Smooth muscle cell (in vitro differentiated cells): ENCODE measurements at regions not wholly inside any gene's neighbourhood (a gene's known extent, or its start where the extent isn't known, plus 50 kb on each side); places are given as distances from the start of the nearest gene placed in this dataset.

Source experiments
- DNase-seq: peaks from one replicate; lab custom pipeline; 2025; ENCODE audit not compliant: unreplicated experiment; lab: John Stamatoyannopoulos, UW
- H2AFZ ChIP-seq: fragments of 200-600 bp; sonication (generic); 2 replicates; pipeline ENCODE4 v1.6.0; 2016; ENCODE audit warnings: antibody characterized with exemption, low read depth, mild to moderate bottlenecking
- H3F3A ChIP-seq: fragments of 200-600 bp; sonication (generic); 2 replicates; pipeline ENCODE4 v1.6.0; 2017; ENCODE audit warnings: antibody characterized with exemption, low read depth
- H3K27ac ChIP-seq: fragments of 200-600 bp; sonication (generic); 2 replicates; pipeline ENCODE4 v1.5.1; 2016; ENCODE audit warnings: low read depth, mild to moderate bottlenecking
- H3K27me3 ChIP-seq: fragments of 200-600 bp; sonication (generic); 2 replicates; pipeline ENCODE4 v1.6.1; 2016; ENCODE audit warnings: low read depth, mild to moderate bottlenecking
- H3K36me3 ChIP-seq: fragments of 200-600 bp; sonication (generic); 2 replicates; pipeline ENCODE4 v1.5.1; 2016; ENCODE audit warnings: low read depth
- H3K4me1 ChIP-seq: fragments of 200-600 bp; sonication (generic); 2 replicates; pipeline ENCODE4 v1.5.1; 2016; ENCODE audit warnings: low read depth
- H3K4me2 ChIP-seq: fragments of 200-600 bp; sonication (generic); 2 replicates; pipeline ENCODE4 v1.6.0; 2016; ENCODE audit warnings: mild to moderate bottlenecking
- H3K4me3 ChIP-seq: fragments of 200-600 bp; sonication (generic); 2 replicates; pipeline ENCODE4 v1.5.1; 2016; ENCODE audit warnings: mild to moderate bottlenecking
- H3K79me2 ChIP-seq: fragments of 200-600 bp; sonication (generic); 2 replicates; pipeline ENCODE4 v1.6.0; 2016; ENCODE audit warnings: low read depth, mild to moderate bottlenecking
- H3K9ac ChIP-seq: fragments of 200-600 bp; sonication (generic); 2 replicates; pipeline ENCODE4 v1.6.0; 2016; ENCODE audit warnings: low read depth
- H3K9me3 ChIP-seq: fragments of 200-600 bp; sonication (generic); replicated peaks from 2 replicates; pipeline ENCODE4 v1.5.1; 2016; ENCODE audit warnings: low read depth
- H4K20me1 ChIP-seq: fragments of 200-600 bp; sonication (generic); 2 replicates; pipeline ENCODE4 v1.6.0; 2016; ENCODE audit warnings: low read depth
- WGBS: methylation state at CpG from one replicate; pipeline ENCODE4 v1.1.7; 2016; ENCODE audit warnings: low lambda C conversion rate; 5-methylcytosine and 5-hydroxymethylcytosine counted together
- TF ChIP-seq, protein P1 (sequence below): fragments of 200-600 bp; sonication (generic); IDR thresholded peaks from 2 replicates; pipeline ENCODE4 v1.5.1; 2017; ENCODE audit warnings: borderline replicate concordance, mild to moderate bottlenecking, antibody characterized with exemption; ENCODE audit not compliant: insufficient read depth, poor library complexity, severe bottlenecking

DNA sequence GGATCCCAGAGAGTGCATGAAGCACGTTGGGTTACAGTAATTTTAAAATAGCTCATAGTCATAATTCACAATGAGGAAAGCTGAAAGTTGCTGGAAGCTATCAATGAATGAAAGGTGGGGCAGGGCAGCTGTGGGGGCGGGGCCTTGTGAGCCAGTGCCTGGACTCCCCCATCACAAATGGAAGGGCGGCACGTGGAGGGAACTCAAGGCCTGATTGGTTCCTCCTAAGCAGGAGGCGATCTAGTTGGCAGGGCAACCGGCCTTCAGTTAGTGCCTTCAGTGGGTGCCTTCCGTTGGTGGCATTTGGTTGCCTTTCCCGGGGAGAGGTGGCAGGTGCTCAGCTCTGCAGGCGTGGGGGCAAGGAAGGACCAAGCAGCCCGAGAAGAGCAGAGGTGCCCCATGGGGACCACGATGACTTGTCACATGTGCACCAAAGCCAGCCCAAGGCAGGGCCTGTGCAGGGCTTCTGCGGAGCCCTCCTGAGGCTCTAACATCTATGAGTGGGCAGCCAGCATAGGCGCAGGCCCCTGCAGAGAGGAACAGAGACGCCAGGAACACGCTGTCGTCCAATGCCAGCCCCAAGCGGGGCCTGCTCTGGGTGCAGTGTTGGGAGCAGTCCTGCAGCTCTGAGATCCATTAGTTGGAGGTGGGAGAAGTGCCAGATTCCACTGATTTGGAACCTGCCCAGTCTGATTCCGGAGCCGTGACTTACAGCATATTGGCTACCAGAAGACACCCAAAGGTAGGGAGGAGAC, 59.8 kb upstream of the PDSS1 start:
- Histone ChIP-seq H3F3A (no peaks in the 10 kb centered on the region), H3K27ac (no peak overlapping the region), H3K27me3 (no peaks in the 10 kb centered on the region), H3K4me2 (no peak overlapping the region), H3K36me3 (no peaks in the 10 kb centered on the region), H3K4me1 (no peaks in the 10 kb centered on the region), H3K4me3 (no peak overlapping the region), H4K20me1 (no peaks in the 10 kb centered on the region), H2AFZ (no peak overlapping the region), H3K79me2 (no peaks in the 10 kb centered on the region), H3K9ac (no peak overlapping the region), H3K9me3 (no peaks in the 10 kb centered on the region)
- TF ChIP-seq, protein P1, sequence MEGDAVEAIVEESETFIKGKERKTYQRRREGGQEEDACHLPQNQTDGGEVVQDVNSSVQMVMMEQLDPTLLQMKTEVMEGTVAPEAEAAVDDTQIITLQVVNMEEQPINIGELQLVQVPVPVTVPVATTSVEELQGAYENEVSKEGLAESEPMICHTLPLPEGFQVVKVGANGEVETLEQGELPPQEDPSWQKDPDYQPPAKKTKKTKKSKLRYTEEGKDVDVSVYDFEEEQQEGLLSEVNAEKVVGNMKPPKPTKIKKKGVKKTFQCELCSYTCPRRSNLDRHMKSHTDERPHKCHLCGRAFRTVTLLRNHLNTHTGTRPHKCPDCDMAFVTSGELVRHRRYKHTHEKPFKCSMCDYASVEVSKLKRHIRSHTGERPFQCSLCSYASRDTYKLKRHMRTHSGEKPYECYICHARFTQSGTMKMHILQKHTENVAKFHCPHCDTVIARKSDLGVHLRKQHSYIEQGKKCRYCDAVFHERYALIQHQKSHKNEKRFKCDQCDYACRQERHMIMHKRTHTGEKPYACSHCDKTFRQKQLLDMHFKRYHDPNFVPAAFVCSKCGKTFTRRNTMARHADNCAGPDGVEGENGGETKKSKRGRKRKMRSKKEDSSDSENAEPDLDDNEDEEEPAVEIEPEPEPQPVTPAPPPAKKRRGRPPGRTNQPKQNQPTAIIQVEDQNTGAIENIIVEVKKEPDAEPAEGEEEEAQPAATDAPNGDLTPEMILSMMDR = no peak
- no peak for DNase-seq
- WGBS = 87% methylated on average over 19 of the region's 19 CpGs

DNA sequence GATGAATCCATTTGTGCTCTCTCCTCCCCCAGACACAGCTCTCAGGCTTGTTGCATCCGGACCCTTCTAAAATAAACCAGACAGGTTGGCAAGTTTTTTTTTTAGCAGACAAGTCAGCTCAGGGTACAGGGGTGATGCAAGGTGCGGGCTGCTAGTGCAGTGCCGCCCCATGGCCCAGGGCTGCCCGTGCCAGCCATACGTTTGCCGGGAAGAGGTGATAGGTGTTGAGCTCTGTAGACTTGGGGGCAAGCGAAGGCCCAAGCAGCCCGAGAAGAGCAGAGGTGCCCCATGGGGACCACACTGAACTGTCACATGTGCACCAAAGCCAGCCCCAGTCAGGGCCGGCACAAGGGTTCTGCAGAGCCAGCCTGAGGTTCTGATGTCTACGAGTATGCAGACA, 57.1 kb upstream of the PDSS1 start:
- Histone ChIP-seq H3K9ac (no peak overlapping the region), H3K27ac (no peak overlapping the region), H2AFZ (no peak overlapping the region), H3K27me3 (no peaks in the 10 kb centered on the region), H3K4me3 (no peak overlapping the region), H3K4me2 (no peak overlapping the region), H4K20me1 (no peaks in the 10 kb centered on the region), H3K4me1 (no peaks in the 10 kb centered on the region), H3K79me2 (no peaks in the 10 kb centered on the region), H3K9me3 (no peaks in the 10 kb centered on the region), H3K36me3 (no peaks in the 10 kb centered on the region), H3F3A (no peaks in the 10 kb centered on the region)
- TF ChIP-seq, protein P1 = no peak
- WGBS = 83% methylated on average over 10 of the region's 10 CpGs
- DNase-seq = no peak

DNA sequence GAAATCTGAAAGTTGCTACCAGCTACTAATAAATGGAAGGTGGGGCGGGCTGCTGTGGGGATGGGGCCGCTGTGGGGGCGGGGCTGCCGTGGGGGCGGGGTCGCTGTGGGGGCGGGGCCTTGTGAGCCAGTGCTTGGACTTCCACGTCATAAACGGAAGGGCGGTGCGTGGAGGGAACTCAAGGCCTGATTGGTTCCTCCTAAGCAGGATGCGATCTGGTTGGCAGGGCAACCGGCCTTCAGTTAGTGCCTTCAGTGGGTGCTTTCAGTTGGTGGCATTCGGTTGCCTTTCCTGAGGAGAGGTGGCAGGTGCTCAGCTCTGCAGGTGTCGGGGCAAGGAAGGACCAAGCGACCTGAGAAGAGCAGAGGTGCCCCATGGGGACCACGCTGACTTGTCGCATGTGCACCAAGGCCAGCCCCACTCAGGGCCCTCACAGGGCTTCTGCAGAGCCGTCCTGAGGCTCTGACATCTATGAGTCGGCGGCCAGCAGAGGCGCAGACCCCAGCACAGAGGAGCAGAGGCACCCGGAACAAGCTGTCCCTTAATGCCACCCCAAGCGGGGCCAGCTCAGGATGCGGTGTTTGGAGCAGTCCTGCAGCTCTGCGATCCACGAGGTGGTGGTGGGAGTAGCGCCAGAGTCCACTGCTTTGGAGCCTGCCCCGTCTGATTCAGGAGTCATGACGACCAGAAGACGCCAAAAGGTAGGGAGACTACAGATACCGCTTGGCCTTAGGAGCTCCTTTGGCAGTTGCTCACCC, 54.4 kb upstream of the PDSS1 start:
- TF ChIP-seq, protein P1 = no peak
- no peaks in the 10 kb centered on the region for H3K79me2 ChIP-seq
- 92% methylated on average over 32 of the region's 32 CpGs for WGBS
- no peak overlapping the region for H3K4me2 ChIP-seq
- H3K4me1 ChIP-seq = no peaks in the 10 kb centered on the region
- no peaks in the 10 kb centered on the region for H4K20me1 ChIP-seq
- no peak overlapping the region for H3K9ac ChIP-seq
- no peaks in the 10 kb centered on the region for H3K27me3 ChIP-seq
- DNase-seq = no peak
- H3K36me3 ChIP-seq = no peaks in the 10 kb centered on the region
- no peaks in the 10 kb centered on the region for H3F3A ChIP-seq
- H3K27ac ChIP-seq = no peak overlapping the region
- no peak overlapping the region for H3K4me3 ChIP-seq
- H2AFZ ChIP-seq = no peak overlapping the region
- no peaks in the 10 kb centered on the region for H3K9me3 ChIP-seq
